Endothelial cell of umbilical vein (primary cell): ENCODE measurements at regions not wholly inside any gene's neighbourhood (a gene's known extent, or its start where the extent isn't known, plus 50 kb on each side); places are given as distances from the start of the nearest gene placed in this dataset.

Source experiments
- CTCF ChIP-seq, 2 donors: IDR thresholded peaks; 1 replicate in 1 of 2; 2 replicates in 1 of 2; pipeline ENCODE4 v1.5.1; 2011; ENCODE audit warnings: low read length in 2 of 2, mild to moderate bottlenecking in 2 of 2, moderate library complexity in 2 of 2, control low read depth in 1 of 2, inconsistent platforms in 1 of 2, low read depth in 1 of 2; ENCODE audit not compliant: insufficient read depth in 1 of 2; ENCODE audit errors: extremely low read depth in 1 of 2
- EZH2 ChIP-seq: IDR thresholded peaks from 2 replicates; pipeline ENCODE4 v1.6.1; 2012; ENCODE audit warnings: borderline replicate concordance, low read depth, mild to moderate bottlenecking, moderate library complexity, low read length, inconsistent platforms; ENCODE audit not compliant: severe bottlenecking
- JUN ChIP-seq: IDR thresholded peaks from 2 replicates; pipeline ENCODE4 v1.6.1; 2011; ENCODE audit warnings: borderline replicate concordance, low read depth; ENCODE audit not compliant: insufficient read length, insufficient read depth
- MAX ChIP-seq: IDR thresholded peaks from 2 replicates; pipeline ENCODE4 v1.6.1; 2011; ENCODE audit not compliant: insufficient read depth, insufficient read length
- MYC ChIP-seq: IDR thresholded peaks from one replicate; pipeline ENCODE4 v1.6.1; 2011; ENCODE audit warnings: mild to moderate bottlenecking, low read depth, low read length
- POLR2AphosphoS5 ChIP-seq: IDR thresholded peaks from 2 replicates; pipeline ENCODE4 v1.6.1; 2012; ENCODE audit warnings: low read depth, mild to moderate bottlenecking, control low read depth, low read length, moderate library complexity; ENCODE audit not compliant: insufficient read depth

GRCh38 chr5:39616131-39616530 is 191.4 kb upstream of the DAB2 start:
- TF ChIP-seq MYC (no peak), CTCF (IDR thresholded peaks at IDR 0.05; ENCODE audit: extremely low read depth in 1 of 2, insufficient read depth in 1 of 2, low read depth in 1 of 2, low read length in 2 of 2) (no peak), MAX (no peak), EZH2 (no peak), JUN (no peak), POLR2AphosphoS5 (no peak)
